Breast epithelium (tissue), 4 donors: ENCODE measurements at regions not wholly inside any gene's neighbourhood (a gene's known extent, or its start where the extent isn't known, plus 50 kb on each side); places are given as distances from the start of the nearest gene placed in this dataset.

Experiments used
- DNase-seq, 2 donors: peaks; one replicate each; pipeline ENCODE4 v3.0.0-alpha.2; 2019; ENCODE audit warnings: low spot score in 2 of 2
- H3K27ac ChIP-seq, 2 donors: fragments of 200-600 bp; sonication (generic) in 1 of 2; one replicate each; pipeline ENCODE4 v1.5.1; 2016 to 2019; ENCODE audit warnings: mild to moderate bottlenecking in 1 of 2
- H3K27me3 ChIP-seq, 2 donors: fragments of 200-600 bp; sonication (generic) in 1 of 2; one replicate each; pipeline versions ENCODE4 v1.5.1 to v1.6.0; 2017 to 2019; ENCODE audit warnings: control low read depth in 1 of 2, mild to moderate bottlenecking in 1 of 2
- H3K36me3 ChIP-seq: fragments of 200-600 bp; one replicate; pipeline ENCODE4 v1.5.1; 2019
- H3K4me1 ChIP-seq, 2 donors: fragments of 200-600 bp; sonication (generic); one replicate each; pipeline ENCODE4 v1.5.1; 2016 to 2019; ENCODE audit warnings: control low read depth in 1 of 2
- H3K4me3 ChIP-seq, 3 donors: fragments of 200-600 bp; sonication (generic); 1 replicate in 2 of 3; 2 replicates in 1 of 3; pipeline ENCODE4 v1.5.1; 2016 to 2019; ENCODE audit warnings: mild to moderate bottlenecking in 3 of 3, moderate library complexity in 2 of 3
- H3K9me3 ChIP-seq, 2 donors: fragments of 200-600 bp; sonication (generic) in 1 of 2; one replicate each; pipeline ENCODE4 v1.5.1; 2016 to 2019; ENCODE audit warnings: control low read depth in 1 of 2
- CTCF ChIP-seq, 3 donors: fragments of 450-650 bp; IDR thresholded peaks; one replicate each; pipeline ENCODE4 v1.5.1; 2016 to 2017; ENCODE audit warnings: antibody characterized with exemption in 3 of 3, mild to moderate bottlenecking in 3 of 3, moderate library complexity in 3 of 3
- POLR2A ChIP-seq: fragments of 450-650 bp; IDR thresholded peaks from one replicate; pipeline ENCODE4 v1.6.1; 2016; ENCODE audit warnings: antibody characterized with exemption, mild to moderate bottlenecking, moderate library complexity
- POLR2AphosphoS5 ChIP-seq, 3 donors: sonication (generic); formaldehyde crosslinking; IDR thresholded peaks; one replicate each; pipeline ENCODE4 v1.6.1; 2017; ENCODE audit warnings: antibody characterized with exemption in 3 of 3
- intact Hi-C: fragments of 100-400 bp; cut with DNase I; formaldehyde crosslinking; loops from one replicate; pipeline ENCODE4 v1.15.1; 2023; ENCODE audit warnings: low total_unique reads

- intact Hi-C loops = no loop called here
- Histone ChIP-seq H3K27ac (no peak overlapping the region), H3K27me3 (no peaks in the 10 kb centered on the region), H3K4me1 (no peaks in the 10 kb centered on the region), H3K36me3 (no peaks in the 10 kb centered on the region), H3K4me3 (no peak overlapping the region), H3K9me3 (no peaks in the 10 kb centered on the region)
- no peak for DNase-seq
- TF ChIP-seq CTCF (IDR thresholded peaks at IDR 0.05) (no peak), POLR2AphosphoS5 (IDR thresholded peaks at IDR 0.05) (no peak), POLR2A (no peak)
Measured at GRCh38 chr2:209094221-209094620, 329.6 kb upstream of the MAP2 start.

GRCh38 chr2:209095432-209095831 is 328.4 kb upstream of the MAP2 start:
- H3K9me3 ChIP-seq = no peaks in the 10 kb centered on the region
- TF ChIP-seq POLR2A (no peak), POLR2AphosphoS5 (IDR thresholded peaks at IDR 0.05) (no peak), CTCF (IDR thresholded peaks at IDR 0.05) (no peak)
- no peak overlapping the region for H3K27ac ChIP-seq
- H3K4me1 ChIP-seq = no peaks in the 10 kb centered on the region
- no peaks in the 10 kb centered on the region for H3K36me3 ChIP-seq
- intact Hi-C loops = no loop called here
- no peak overlapping the region for H3K4me3 ChIP-seq
- H3K27me3 ChIP-seq = no peaks in the 10 kb centered on the region
- no peak for DNase-seq

GRCh38 chr2:209097168-209097567 is 326.7 kb upstream of the MAP2 start:
- no peak for DNase-seq
- intact Hi-C loops = no loop called here
- H3K27ac ChIP-seq = no peak overlapping the region
- H3K4me1 ChIP-seq = no peaks in the 10 kb centered on the region
- no peaks in the 10 kb centered on the region for H3K36me3 ChIP-seq
- no peak overlapping the region for H3K4me3 ChIP-seq
- H3K9me3 ChIP-seq = no peaks in the 10 kb centered on the region
- TF ChIP-seq POLR2AphosphoS5 (IDR thresholded peaks at IDR 0.05) (no peak), CTCF (IDR thresholded peaks at IDR 0.05) (no peak), POLR2A (no peak)
- H3K27me3 ChIP-seq = no peaks in the 10 kb centered on the region

- Histone ChIP-seq H3K4me3 (no peak overlapping the region), H3K36me3 (no peaks in the 10 kb centered on the region), H3K27ac (no peak overlapping the region), H3K9me3 (no peaks in the 10 kb centered on the region), H3K27me3 (no peaks in the 10 kb centered on the region), H3K4me1 (no peaks in the 10 kb centered on the region)
- intact Hi-C loops = no loop called here
- no peak for DNase-seq
- no peak for TF ChIP-seq POLR2A
- no peak for TF ChIP-seq CTCF (IDR thresholded peaks at IDR 0.05)
- no peak for TF ChIP-seq POLR2AphosphoS5 (IDR thresholded peaks at IDR 0.05)
Measured at GRCh38 chr2:209102319-209102718, 321.5 kb upstream of the MAP2 start.

GRCh38 chr2:209113026-209113425 is 310.8 kb upstream of the MAP2 start:
- Histone ChIP-seq H3K4me1 (no peaks in the 10 kb centered on the region), H3K9me3 (no peaks in the 10 kb centered on the region), H3K27ac (no peak overlapping the region), H3K27me3 (no peaks in the 10 kb centered on the region), H3K36me3 (no peaks in the 10 kb centered on the region), H3K4me3 (no peak overlapping the region)
- intact Hi-C loops = no loop called here
- no peak for DNase-seq
- no peak for TF ChIP-seq POLR2AphosphoS5 (IDR thresholded peaks at IDR 0.05)
- TF ChIP-seq CTCF (IDR thresholded peaks at IDR 0.05) = no peak
- TF ChIP-seq POLR2A = no peak
